ENCODE measurements at regions not wholly inside any gene's neighbourhood (a gene's known extent, or its start where the extent isn't known, plus 50 kb on each side); places are given as distances from the start of the nearest gene placed in this dataset.

GRCh38 chr13:95352486-95352885, 51.2 kb upstream of the ABCC4 start:
- TF ChIP-seq CTCF (IDR thresholded peaks at IDR 0.05; ENCODE audit: low read depth, low read length), result no peak
- H3K4me3 ChIP-seq (replicated peaks in 1 of 2; ENCODE audit: low read depth in 2 of 2, low read length in 2 of 2), result no peak overlapping the region
- no peak for DNase-seq (ENCODE audit: low read depth in 2 of 2)

- no peak for TF ChIP-seq CTCF (IDR thresholded peaks at IDR 0.05; ENCODE audit: low read depth, low read length)
- no peak for DNase-seq (ENCODE audit: low read depth in 2 of 2)
- no peak overlapping the region for H3K4me3 ChIP-seq (replicated peaks in 1 of 2; ENCODE audit: low read depth in 2 of 2, low read length in 2 of 2)
Measured at GRCh38 chr13:95354156-95354555, 52.9 kb upstream of the ABCC4 start.

DNA sequence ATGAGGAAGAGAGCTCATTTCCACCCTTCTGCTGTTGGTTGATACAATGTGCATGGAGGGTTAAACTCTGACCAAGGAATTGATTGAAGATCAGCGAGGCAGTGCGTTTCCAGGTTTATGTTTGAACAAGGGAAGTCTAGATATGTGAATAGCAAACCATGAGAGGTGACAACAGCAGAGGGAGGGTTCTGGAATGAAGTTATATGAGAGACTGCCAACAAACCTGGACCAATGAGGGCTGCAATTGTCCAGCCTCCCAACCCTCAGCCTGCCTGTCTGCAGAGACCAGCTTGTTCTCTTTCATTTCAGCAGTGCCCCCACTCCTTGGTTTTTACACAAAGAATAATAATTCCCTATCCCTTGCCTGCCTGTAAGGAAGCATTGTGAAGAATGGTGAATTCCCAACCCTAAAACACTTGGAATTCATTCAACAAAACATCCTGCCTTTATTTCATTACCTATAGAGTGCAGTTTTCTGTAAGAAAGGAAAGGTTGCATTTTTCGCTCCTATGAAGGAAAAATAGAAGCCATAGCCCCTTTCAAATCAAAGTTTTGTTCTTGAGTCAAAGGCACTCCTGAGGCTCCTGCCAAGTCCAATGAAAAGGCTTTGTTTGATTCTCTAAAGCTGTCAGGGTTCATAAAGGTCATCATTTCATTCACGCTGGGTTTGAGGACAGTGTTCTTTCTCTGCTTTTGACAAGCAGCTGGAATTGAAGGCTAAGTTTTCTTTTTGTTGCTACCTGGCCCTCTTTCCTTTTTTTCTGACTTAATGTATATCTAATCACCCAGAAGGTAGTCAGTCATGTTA, 53.6 kb upstream of the ABCC4 start:
- TF ChIP-seq CTCF (IDR thresholded peaks at IDR 0.05; ENCODE audit: low read depth, low read length), result no peak
- peak in 1 of 2 donors; percentile 22 for DNase-seq (ENCODE audit: low read depth in 2 of 2)
- H3K4me3 ChIP-seq (replicated peaks in 1 of 2; ENCODE audit: low read depth in 2 of 2, low read length in 2 of 2), result no peak overlapping the region

- no peak overlapping the region for H3K4me3 ChIP-seq (replicated peaks in 1 of 2; ENCODE audit: low read depth in 2 of 2, low read length in 2 of 2)
- DNase-seq (ENCODE audit: low read depth in 2 of 2), result peak; percentile 44 to 51
- no peak for TF ChIP-seq CTCF (IDR thresholded peaks at IDR 0.05; ENCODE audit: low read depth, low read length)
Measured at GRCh38 chr13:95355494-95355893, 54.2 kb upstream of the ABCC4 start.

- TF ChIP-seq CTCF (IDR thresholded peaks at IDR 0.05; ENCODE audit: low read depth, low read length), result no peak
- no peak for DNase-seq (ENCODE audit: low read depth in 2 of 2)
- H3K4me3 ChIP-seq (replicated peaks in 1 of 2; ENCODE audit: low read depth in 2 of 2, low read length in 2 of 2), result no peak overlapping the region
Measured at GRCh38 chr13:95356916-95357315, 55.7 kb upstream of the ABCC4 start.

DNA sequence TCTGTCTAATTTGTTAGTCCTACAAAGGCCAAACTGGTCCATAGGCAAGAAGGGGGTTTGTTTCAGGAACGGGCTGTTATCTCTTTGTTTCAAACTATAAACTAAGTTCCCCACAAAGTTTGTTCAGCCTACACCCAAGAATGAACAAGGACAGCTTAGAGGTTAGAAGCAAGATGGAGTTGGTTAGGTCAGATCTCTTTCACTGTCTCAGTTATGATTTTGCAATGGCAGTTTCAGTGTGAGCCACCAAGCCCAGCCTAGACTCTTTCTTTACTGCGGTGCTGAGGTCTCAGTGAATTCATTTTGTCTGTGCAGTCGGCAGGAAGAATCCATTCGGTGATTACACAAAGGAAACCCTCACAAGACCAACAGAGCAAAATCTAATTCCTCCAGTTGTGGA, 56.6 kb upstream of the ABCC4 start:
- H3K4me3 ChIP-seq (replicated peaks in 1 of 2; ENCODE audit: low read depth in 2 of 2, low read length in 2 of 2), result no peak overlapping the region
- no peak for TF ChIP-seq CTCF (IDR thresholded peaks at IDR 0.05; ENCODE audit: low read depth, low read length)
- no peak for DNase-seq (ENCODE audit: low read depth in 2 of 2)

DNA sequence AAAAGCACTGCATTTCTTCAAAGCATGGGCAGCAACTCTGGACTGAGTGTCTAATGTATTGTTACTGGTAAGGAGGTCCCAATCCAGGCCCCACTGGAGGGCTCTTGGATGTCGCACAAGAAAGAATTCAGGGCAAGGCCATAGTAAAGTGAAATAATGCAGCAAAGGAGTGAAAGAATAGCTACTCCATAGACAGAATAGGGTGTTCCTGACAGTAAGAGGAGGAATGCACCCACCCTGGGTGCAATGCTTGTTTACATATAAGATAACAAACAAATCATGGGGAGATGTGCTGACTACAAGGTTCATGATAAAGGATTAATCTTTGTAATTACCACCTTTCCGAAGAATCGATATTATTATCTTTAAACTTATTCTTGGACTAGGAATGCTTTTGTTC, 58.8 kb upstream of the ABCC4 start:
- no peak for TF ChIP-seq CTCF (IDR thresholded peaks at IDR 0.05; ENCODE audit: low read depth, low read length)
- no peak for DNase-seq (ENCODE audit: low read depth in 2 of 2)
- H3K4me3 ChIP-seq (replicated peaks in 1 of 2; ENCODE audit: low read depth in 2 of 2, low read length in 2 of 2), result no peak overlapping the region
